Body of pancreas (tissue), 4 donors: ENCODE measurements at regions not wholly inside any gene's neighbourhood (a gene's known extent, or its start where the extent isn't known, plus 50 kb on each side); places are given as distances from the start of the nearest gene placed in this dataset.

Experiments
- ATAC-seq: fragments of 150-250 bp; one replicate; pipeline ENCODE4 v1.9.1; 2016
- DNase-seq, 4 donors: peaks; one replicate each; pipeline ENCODE4 v3.0.0-alpha.2; 2019
- H3K27ac ChIP-seq, 4 donors: fragments of 200-600 bp; sonication (generic); 1 replicate in 3 of 4; 2 replicates in 1 of 4; pipeline versions ENCODE4 v1.5.1 to v1.6.1; 2016 to 2019; ENCODE audit warnings: mild to moderate bottlenecking in 1 of 4, mixed read lengths in 1 of 4, moderate library complexity in 1 of 4
- H3K27me3 ChIP-seq, 2 donors: fragments of 200-600 bp; sonication (generic); one replicate each; pipeline ENCODE4 v1.6.0; 2016; ENCODE audit warnings: mild to moderate bottlenecking in 1 of 2
- H3K36me3 ChIP-seq, 2 donors: fragments of 200-600 bp; sonication (generic); replicated peaks in 1 of 2; 2 replicates each; pipeline ENCODE4 v1.5.1; 2016; ENCODE audit warnings: low read depth in 2 of 2; ENCODE audit not compliant: insufficient read depth in 1 of 2
- H3K4me1 ChIP-seq: fragments of 200-600 bp; sonication (generic); one replicate; pipeline ENCODE4 v1.6.0; 2016
- H3K4me3 ChIP-seq, 2 donors: fragments of 200-600 bp; sonication (generic); 1 replicate in 1 of 2; 2 replicates in 1 of 2; pipeline ENCODE4 v1.5.1; 2016 to 2019
- H3K9me3 ChIP-seq, 3 donors: fragments of 200-600 bp; sonication (generic); 1 replicate in 2 of 3; 2 replicates in 1 of 3; pipeline ENCODE4 v1.5.1; 2016
- CTCF ChIP-seq, 7 experiments: fragments of 450-650 bp in 4 of 7; fragments of 200-600 bp in 3 of 7; sonication (generic) in 3 of 7; IDR thresholded peaks; one replicate each; pipeline ENCODE4 v1.5.1; 2016 to 2019; ENCODE audit warnings: antibody characterized with exemption in 7 of 7
- POLR2A ChIP-seq, 3 donors: fragments of 450-650 bp; IDR thresholded peaks; one replicate each; pipeline ENCODE4 v1.6.1; 2016; ENCODE audit warnings: antibody characterized with exemption in 3 of 3, mild to moderate bottlenecking in 2 of 3
- WGBS, 2 donors: methylation state at CpG; one replicate each; pipeline ENCODE4 v1.1.5; 2017; 5-methylcytosine and 5-hydroxymethylcytosine counted together
- intact Hi-C: fragments of 100-400 bp; cut with DNase I; formaldehyde crosslinking; loops from one replicate; pipeline ENCODE4 v1.15.1; 2023

GRCh38 chr1:79374397-79374796 is 367.9 kb upstream of the ADGRL4 start:
- ATAC-seq = no peak
- H3K27me3 ChIP-seq = no peaks in the 10 kb centered on the region
- H3K36me3 ChIP-seq = no peaks in the 10 kb centered on the region
- TF ChIP-seq POLR2A (IDR thresholded peaks at IDR 0.05) (no peak), CTCF (IDR thresholded peaks at IDR 0.05) (no peak)
- 41 to 44% methylated on average over 1 of the region's 1 CpG for WGBS, 2 donors
- intact Hi-C loops = no loop called here
- peaks cover 5% of the 10 kb centered on the region for H3K4me1 ChIP-seq
- no peak for DNase-seq
- no peaks in the 10 kb centered on the region for H3K9me3 ChIP-seq
- no peak overlapping the region for H3K27ac ChIP-seq
- H3K4me3 ChIP-seq = no peak overlapping the region

DNA sequence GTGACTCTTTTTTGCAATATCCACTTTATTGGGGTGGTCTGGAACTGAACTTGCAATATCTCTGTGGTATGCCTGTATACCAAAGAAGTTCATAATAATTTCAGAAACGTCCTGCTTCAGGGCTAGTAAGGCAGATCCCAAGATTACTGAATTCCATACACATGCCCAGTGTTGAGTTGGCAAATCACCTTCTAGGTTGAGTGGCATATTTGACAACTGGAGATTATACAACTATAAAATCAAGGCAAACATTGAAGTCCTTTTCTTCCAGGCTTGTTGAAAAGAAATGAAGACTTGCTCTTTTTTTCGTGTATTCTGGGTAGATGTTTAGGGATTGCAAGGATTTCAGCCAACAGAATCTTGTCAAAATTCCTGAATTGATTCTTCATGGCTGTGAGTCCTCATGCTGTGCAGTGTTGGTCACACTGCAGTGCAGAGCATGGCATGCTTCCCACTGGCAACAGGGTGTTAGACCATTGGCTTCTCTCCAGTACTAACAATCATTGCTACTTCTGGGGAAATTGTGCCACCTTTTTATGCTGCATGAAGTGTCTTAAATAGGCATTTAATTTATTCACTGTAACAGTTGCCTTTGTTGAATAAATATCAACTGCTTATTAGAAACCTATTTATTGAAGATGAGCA is 367.1 kb upstream of the ADGRL4 start:
- DNase-seq = peak; percentile 30 to 67 (median 44)
- 11% methylated on average over 2 of the region's 2 CpGs for WGBS, 2 donors
- H3K36me3 ChIP-seq = no peaks in the 10 kb centered on the region
- H3K27me3 ChIP-seq = no peaks in the 10 kb centered on the region
- H3K4me3 ChIP-seq = no peak overlapping the region
- TF ChIP-seq CTCF (IDR thresholded peaks at IDR 0.05) = no peak
- no peak for TF ChIP-seq POLR2A (IDR thresholded peaks at IDR 0.05)
- no peaks in the 10 kb centered on the region for H3K9me3 ChIP-seq
- peak; percentile 55 for ATAC-seq
- H3K4me1 ChIP-seq = peaks cover 5% of the 10 kb centered on the region
- H3K27ac ChIP-seq = no peak overlapping the region
- intact Hi-C loops = no loop called here

GRCh38 chr1:79371802-79372201 is 365.3 kb upstream of the ADGRL4 start:
- 84 to 88% methylated on average over 1 of the region's 1 CpG for WGBS, 2 donors
- Histone ChIP-seq H3K9me3 (no peaks in the 10 kb centered on the region), H3K4me1 (peaks cover 5% of the 10 kb centered on the region), H3K36me3 (no peaks in the 10 kb centered on the region), H3K4me3 (no peak overlapping the region), H3K27ac (no peak overlapping the region), H3K27me3 (no peaks in the 10 kb centered on the region)
- intact Hi-C loops = no loop called here
- no peak for TF ChIP-seq POLR2A (IDR thresholded peaks at IDR 0.05)
- no peak for TF ChIP-seq CTCF (IDR thresholded peaks at IDR 0.05)
- ATAC-seq = no peak
- DNase-seq = no peak

GRCh38 chr1:79369091-79369490 is 362.6 kb upstream of the ADGRL4 start:
- H3K4me3 ChIP-seq = no peak overlapping the region
- H3K9me3 ChIP-seq = no peaks in the 10 kb centered on the region
- H3K27ac ChIP-seq = no peak overlapping the region
- H3K27me3 ChIP-seq = no peaks in the 10 kb centered on the region
- TF ChIP-seq POLR2A (IDR thresholded peaks at IDR 0.05) (no peak), CTCF (IDR thresholded peaks at IDR 0.05) (no peak)
- peaks cover 5% of the 10 kb centered on the region for H3K4me1 ChIP-seq
- intact Hi-C loops = no loop called here
- DNase-seq (no peak), ATAC-seq (no peak)
- WGBS, 2 donors = 67 to 76% methylated on average over 3 of the region's 3 CpGs
- H3K36me3 ChIP-seq = no peaks in the 10 kb centered on the region

DNA sequence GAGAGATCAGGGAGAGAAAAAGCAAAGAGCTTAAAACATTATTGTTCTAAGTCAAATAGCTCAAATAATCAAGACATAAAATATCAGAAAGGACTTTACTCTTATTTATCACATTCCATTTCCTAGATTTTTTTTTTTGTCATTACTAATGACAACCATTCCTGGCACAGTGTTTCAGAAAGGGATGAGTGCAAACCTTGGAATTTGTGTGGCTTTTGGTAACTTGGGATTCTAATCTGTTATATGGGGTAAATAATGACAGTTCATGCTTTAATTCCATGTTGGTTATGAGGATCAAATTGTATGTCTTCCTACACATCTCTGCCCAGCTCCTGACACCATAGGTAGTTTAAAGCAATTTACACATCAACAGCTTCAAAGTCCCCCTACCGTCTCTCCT is 358.4 kb upstream of the ADGRL4 start:
- Histone ChIP-seq H3K27ac (no peak overlapping the region), H3K36me3 (no peaks in the 10 kb centered on the region), H3K4me1 (no peaks in the 10 kb centered on the region), H3K4me3 (no peak overlapping the region), H3K9me3 (no peaks in the 10 kb centered on the region), H3K27me3 (no peaks in the 10 kb centered on the region)
- no peak for TF ChIP-seq POLR2A (IDR thresholded peaks at IDR 0.05)
- TF ChIP-seq CTCF (IDR thresholded peaks at IDR 0.05) = no peak
- DNase-seq (no peak), ATAC-seq (no peak)
- 48 to 54% methylated on average over 1 of the region's 1 CpG for WGBS, 2 donors
- intact Hi-C loops = no loop called here
